ENCODE measurements at regions not wholly inside any gene's neighbourhood (a gene's known extent, or its start where the extent isn't known, plus 50 kb on each side); places are given as distances from the start of the nearest gene placed in this dataset.

GRCh38 chr3:96012939-96013338, 801.5 kb upstream of the EPHA6 start:
- H3K36me3 ChIP-seq, result no peaks in the 10 kb centered on the region
- H3K27me3 ChIP-seq, result no peaks in the 10 kb centered on the region
- H3K9me3 ChIP-seq, result no peaks in the 10 kb centered on the region
- DNase-seq, result no peak
- H3K4me3 ChIP-seq, result no peak overlapping the region

GRCh38 chr3:96017556-96017955, 796.8 kb upstream of the EPHA6 start:
- Histone ChIP-seq H3K36me3 (no peaks in the 10 kb centered on the region), H3K27me3 (no peaks in the 10 kb centered on the region), H3K4me3 (no peak overlapping the region), H3K9me3 (no peaks in the 10 kb centered on the region)
- no peak for DNase-seq

- DNase-seq, result no peak
- Histone ChIP-seq H3K9me3 (no peaks in the 10 kb centered on the region), H3K36me3 (no peaks in the 10 kb centered on the region), H3K4me3 (no peak overlapping the region), H3K27me3 (no peaks in the 10 kb centered on the region)
These were observed 791.7 kb upstream of the EPHA6 start for GRCh38 chr3:96022676-96023075.

GRCh38 chr3:96027718-96028117, 786.7 kb upstream of the EPHA6 start:
- no peaks in the 10 kb centered on the region for H3K27me3 ChIP-seq
- H3K9me3 ChIP-seq, result no peaks in the 10 kb centered on the region
- no peaks in the 10 kb centered on the region for H3K36me3 ChIP-seq
- peak overlapping the region; percentile 26 for H3K4me3 ChIP-seq
- DNase-seq, result no peak

DNA sequence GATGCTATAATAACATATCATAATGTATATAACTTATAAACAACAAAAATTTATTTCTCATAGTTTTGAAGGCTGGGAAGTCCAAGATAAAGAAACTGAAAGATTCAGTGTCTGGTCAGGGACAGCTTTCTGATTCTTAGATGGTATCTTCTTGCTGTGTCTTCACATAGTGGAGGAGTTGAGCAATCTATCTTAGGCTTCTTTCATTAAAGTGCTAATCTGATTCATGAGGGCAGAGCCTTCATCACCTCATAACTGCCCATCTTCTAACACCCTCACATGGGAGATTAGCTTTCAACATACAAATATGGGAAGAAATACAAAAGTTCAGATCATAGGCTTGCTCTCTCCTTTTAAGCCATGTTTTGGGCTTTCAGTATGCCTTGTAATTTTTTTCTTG, 774.8 kb upstream of the EPHA6 start:
- no peak overlapping the region for H3K4me3 ChIP-seq
- no peaks in the 10 kb centered on the region for H3K27me3 ChIP-seq
- H3K36me3 ChIP-seq, result no peaks in the 10 kb centered on the region
- H3K9me3 ChIP-seq, result no peaks in the 10 kb centered on the region
- no peak for DNase-seq

GRCh38 chr3:96059301-96059700, 755.1 kb upstream of the EPHA6 start:
- Histone ChIP-seq H3K36me3 (no peaks in the 10 kb centered on the region), H3K9me3 (no peaks in the 10 kb centered on the region), H3K27me3 (no peaks in the 10 kb centered on the region), H3K4me3 (no peak overlapping the region)
- DNase-seq, result no peak

- DNase-seq, result no peak
- Histone ChIP-seq H3K36me3 (no peaks in the 10 kb centered on the region), H3K4me3 (no peak overlapping the region), H3K27me3 (no peaks in the 10 kb centered on the region), H3K9me3 (peaks cover 6% of the 10 kb centered on the region)
These were observed 745.3 kb upstream of the EPHA6 start for GRCh38 chr3:96069065-96069464.

DNA sequence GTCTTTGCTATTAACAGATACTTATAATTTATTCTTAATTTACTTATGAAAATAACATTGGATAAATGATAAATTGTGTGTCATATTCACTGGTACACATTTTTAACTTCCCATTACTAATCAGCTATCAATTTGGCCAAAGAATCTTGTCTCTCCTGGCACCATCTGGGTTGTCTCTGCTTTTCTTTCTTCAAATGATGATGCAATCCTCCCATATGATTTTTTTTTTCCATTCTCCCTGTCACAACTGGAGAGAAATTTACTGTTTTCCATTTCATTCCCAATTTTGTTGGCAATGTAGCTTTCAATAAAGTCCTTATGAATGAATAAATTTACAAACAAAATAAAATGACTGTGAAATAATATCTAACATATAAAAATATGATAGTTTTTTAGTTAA, 743.7 kb upstream of the EPHA6 start:
- DNase-seq, result no peak
- Histone ChIP-seq H3K27me3 (no peaks in the 10 kb centered on the region), H3K9me3 (peaks cover 6% of the 10 kb centered on the region), H3K36me3 (no peaks in the 10 kb centered on the region), H3K4me3 (no peak overlapping the region)

- peak; percentile 82 for DNase-seq
- Histone ChIP-seq H3K27me3 (no peaks in the 10 kb centered on the region), H3K36me3 (no peaks in the 10 kb centered on the region), H3K4me3 (no peak overlapping the region), H3K9me3 (peaks cover 6% of the 10 kb centered on the region)
These were observed 743.3 kb upstream of the EPHA6 start for GRCh38 chr3:96071097-96071496.

- Histone ChIP-seq H3K4me3 (no peak overlapping the region), H3K27me3 (no peaks in the 10 kb centered on the region), H3K36me3 (no peaks in the 10 kb centered on the region), H3K9me3 (peaks cover 6% of the 10 kb centered on the region)
- no peak for DNase-seq
These were observed 742.2 kb upstream of the EPHA6 start for GRCh38 chr3:96072226-96072625.

DNA sequence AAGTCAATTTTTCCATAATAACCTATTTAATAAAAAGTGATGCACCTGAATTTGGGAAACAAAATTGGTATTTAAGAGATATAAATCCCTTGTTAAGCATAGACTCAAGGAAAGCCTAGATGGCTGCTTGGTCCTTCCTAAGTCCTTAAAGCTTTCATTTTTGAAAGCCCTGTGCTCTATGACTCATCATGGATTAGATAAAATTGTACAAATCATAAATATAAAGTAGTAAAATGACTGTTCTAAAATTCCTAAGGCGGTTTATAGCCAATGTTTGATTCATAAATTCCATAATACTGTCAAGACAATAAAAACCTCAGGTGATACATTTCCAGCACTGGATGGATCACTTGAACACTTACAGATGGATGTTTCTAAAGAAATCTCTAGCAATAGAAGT, 730.8 kb upstream of the EPHA6 start:
- no peaks in the 10 kb centered on the region for H3K9me3 ChIP-seq
- H3K4me3 ChIP-seq, result no peak overlapping the region
- H3K36me3 ChIP-seq, result no peaks in the 10 kb centered on the region
- DNase-seq, result no peak
- H3K27me3 ChIP-seq, result no peaks in the 10 kb centered on the region

DNA sequence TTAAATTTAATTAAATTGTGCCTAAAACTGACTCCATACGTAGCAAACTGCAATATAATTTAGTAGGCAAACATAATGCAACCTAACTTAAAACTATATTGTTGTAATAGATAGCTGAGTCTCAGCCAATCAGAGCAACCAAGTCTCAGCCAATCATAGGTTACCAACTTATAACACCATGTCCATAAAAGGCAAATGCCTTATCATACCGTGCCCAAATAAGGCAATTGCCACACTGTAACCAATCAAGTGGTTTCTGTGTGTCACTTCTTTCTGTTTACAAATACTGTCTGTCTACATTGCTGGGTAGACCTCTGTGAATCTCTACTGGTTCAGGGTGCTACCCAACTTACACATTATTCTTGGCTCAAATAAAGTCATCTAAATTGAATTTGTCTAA, 728.4 kb upstream of the EPHA6 start:
- no peaks in the 10 kb centered on the region for H3K9me3 ChIP-seq
- H3K27me3 ChIP-seq, result no peaks in the 10 kb centered on the region
- H3K4me3 ChIP-seq, result no peak overlapping the region
- no peaks in the 10 kb centered on the region for H3K36me3 ChIP-seq
- DNase-seq, result no peak

DNA sequence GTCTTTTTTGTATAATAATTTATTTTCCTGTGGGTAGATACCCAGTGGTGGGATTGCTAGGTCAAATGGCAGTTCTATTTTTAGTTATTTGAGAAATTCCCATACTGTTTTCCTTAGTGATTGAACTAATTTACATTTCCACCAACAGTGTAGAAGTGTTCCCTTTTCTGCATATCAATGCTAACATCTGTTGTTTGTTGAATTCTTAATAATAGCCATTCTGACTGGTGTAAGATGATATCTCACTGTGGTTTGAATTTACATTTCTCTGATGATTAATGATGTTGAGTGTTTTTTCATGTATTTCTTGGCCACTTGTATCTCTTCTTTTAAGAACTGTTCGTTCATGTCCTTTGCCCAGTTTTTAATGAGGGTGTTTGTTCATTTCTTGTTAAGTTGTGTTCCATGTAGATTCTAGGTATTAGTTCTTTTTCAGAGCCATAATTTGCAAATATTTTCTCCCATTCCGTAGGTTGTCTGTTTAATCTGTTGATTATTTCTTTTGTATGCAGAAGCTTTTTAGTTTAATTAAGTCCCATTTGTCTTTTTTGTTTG, 713.3 kb upstream of the EPHA6 start:
- DNase-seq, result no peak
- Histone ChIP-seq H3K27me3 (no peaks in the 10 kb centered on the region), H3K36me3 (no peaks in the 10 kb centered on the region), H3K9me3 (no peaks in the 10 kb centered on the region; the same call in 1 of the 2 replicates), H3K4me3 (no peak overlapping the region)

GRCh38 chr3:96106701-96107100, 707.7 kb upstream of the EPHA6 start:
- H3K36me3 ChIP-seq, result no peaks in the 10 kb centered on the region
- no peaks in the 10 kb centered on the region for H3K27me3 ChIP-seq
- no peak overlapping the region for H3K4me3 ChIP-seq
- DNase-seq, result no peak
- no peaks in the 10 kb centered on the region for H3K9me3 ChIP-seq
